Upper lobe of left lung (tissue), 4 donors: ENCODE measurements at regions not wholly inside any gene's neighbourhood (a gene's known extent, or its start where the extent isn't known, plus 50 kb on each side); places are given as distances from the start of the nearest gene placed in this dataset.

Source experiments
- EP300 ChIP-seq, 4 donors: sonication (generic); formaldehyde crosslinking; IDR thresholded peaks; one replicate each; pipeline ENCODE4 v1.5.1; 2017; ENCODE audit warnings: antibody characterized with exemption in 4 of 4, control low read depth in 2 of 4
- TF ChIP-seq, protein P1 (sequence below), 6 experiments: fragments of 450-650 bp in 4 of 6; fragments of 200-600 bp in 2 of 6; sonication (generic) in 2 of 6; IDR thresholded peaks; one replicate each; pipeline ENCODE4 v1.5.1; 2016 to 2019; ENCODE audit warnings: antibody characterized with exemption in 6 of 6

DNA sequence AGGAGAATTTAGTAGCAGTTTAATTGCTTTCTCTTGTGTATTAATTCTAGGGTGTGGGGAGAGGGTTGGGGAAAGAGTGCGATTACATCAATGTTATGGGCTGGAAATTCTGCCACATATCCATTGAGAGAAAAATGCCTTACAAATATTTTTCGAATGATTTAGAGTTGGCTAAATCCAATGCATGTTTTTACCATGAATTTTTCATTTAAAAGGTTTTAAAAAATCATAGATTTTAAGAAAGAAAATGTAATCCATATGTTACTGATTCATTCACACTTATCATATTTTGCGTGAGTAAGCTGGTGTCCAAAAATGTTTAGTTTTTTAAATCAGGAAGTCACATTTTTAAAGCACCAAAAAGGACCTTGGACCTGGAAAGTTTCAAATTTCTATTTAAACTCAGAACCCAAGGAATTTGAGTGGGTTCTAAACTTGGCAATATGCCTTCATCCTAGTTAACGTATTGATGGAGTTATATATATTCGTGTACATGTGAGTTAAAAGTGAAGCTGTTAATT, 627.4 kb upstream of the CITED2 start:
- no peak for TF ChIP-seq EP300 (IDR thresholded peaks at IDR 0.05)
- TF ChIP-seq, protein P1, sequence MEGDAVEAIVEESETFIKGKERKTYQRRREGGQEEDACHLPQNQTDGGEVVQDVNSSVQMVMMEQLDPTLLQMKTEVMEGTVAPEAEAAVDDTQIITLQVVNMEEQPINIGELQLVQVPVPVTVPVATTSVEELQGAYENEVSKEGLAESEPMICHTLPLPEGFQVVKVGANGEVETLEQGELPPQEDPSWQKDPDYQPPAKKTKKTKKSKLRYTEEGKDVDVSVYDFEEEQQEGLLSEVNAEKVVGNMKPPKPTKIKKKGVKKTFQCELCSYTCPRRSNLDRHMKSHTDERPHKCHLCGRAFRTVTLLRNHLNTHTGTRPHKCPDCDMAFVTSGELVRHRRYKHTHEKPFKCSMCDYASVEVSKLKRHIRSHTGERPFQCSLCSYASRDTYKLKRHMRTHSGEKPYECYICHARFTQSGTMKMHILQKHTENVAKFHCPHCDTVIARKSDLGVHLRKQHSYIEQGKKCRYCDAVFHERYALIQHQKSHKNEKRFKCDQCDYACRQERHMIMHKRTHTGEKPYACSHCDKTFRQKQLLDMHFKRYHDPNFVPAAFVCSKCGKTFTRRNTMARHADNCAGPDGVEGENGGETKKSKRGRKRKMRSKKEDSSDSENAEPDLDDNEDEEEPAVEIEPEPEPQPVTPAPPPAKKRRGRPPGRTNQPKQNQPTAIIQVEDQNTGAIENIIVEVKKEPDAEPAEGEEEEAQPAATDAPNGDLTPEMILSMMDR (IDR thresholded peaks at IDR 0.05), result no peak
